NB4 (cell line): ENCODE measurements at regions not wholly inside any gene's neighbourhood (a gene's known extent, or its start where the extent isn't known, plus 50 kb on each side); places are given as distances from the start of the nearest gene placed in this dataset.

Experiments
- CTCF ChIP-seq: IDR thresholded peaks from one replicate; pipeline ENCODE4 v1.5.1; 2012; ENCODE audit warnings: low read depth, low read length
- MYC ChIP-seq: IDR thresholded peaks from 2 replicates; pipeline ENCODE4 v1.6.1; 2011; ENCODE audit warnings: low read depth, low read length
- POLR2A ChIP-seq: IDR thresholded peaks from 2 replicates; pipeline ENCODE4 v1.6.1; 2011; ENCODE audit warnings: mild to moderate bottlenecking; ENCODE audit not compliant: insufficient read length; ENCODE audit errors: extremely low read depth
- TF ChIP-seq, protein P1 (sequence below): IDR thresholded peaks from 2 replicates; pipeline ENCODE4 v1.6.1; 2011; ENCODE audit warnings: low read depth, low read length

DNA sequence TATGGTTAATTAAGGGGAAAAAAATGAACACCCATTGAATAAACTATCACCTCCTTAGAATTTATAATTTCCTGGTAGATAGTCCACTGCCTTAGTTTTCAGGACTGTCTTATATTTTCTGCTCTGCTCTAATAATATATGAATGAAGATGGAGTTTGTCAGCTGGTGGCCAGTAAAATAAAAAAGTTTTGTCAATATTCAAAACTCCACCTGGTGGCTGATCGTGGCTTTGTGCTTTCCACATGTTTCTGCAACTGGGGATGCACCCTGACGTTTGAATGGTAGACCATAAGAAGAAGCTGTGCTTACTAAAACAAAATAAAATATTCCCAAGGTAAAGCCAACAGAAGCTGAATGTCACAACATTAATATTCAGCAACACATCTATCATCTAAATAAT is 286.6 kb upstream of the IZUMO3 start:
- TF ChIP-seq CTCF (peak; percentile 9), POLR2A (no peak), MYC (no peak)
- TF ChIP-seq, protein P1, sequence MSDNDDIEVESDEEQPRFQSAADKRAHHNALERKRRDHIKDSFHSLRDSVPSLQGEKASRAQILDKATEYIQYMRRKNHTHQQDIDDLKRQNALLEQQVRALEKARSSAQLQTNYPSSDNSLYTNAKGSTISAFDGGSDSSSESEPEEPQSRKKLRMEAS = no peak
